GM06990 (cell line): ENCODE measurements at regions not wholly inside any gene's neighbourhood (a gene's known extent, or its start where the extent isn't known, plus 50 kb on each side); places are given as distances from the start of the nearest gene placed in this dataset.
"Not testable (repeated sequence)": the region's sequence is repeated elsewhere in the genome, so short reads cannot be mapped to it uniquely, and the experiment has no call there.

Source experiments
- DNase-seq: peaks from one replicate; pipeline ENCODE4 v3.0.0-alpha.2; 2011; ENCODE audit not compliant: insufficient read length; ENCODE audit errors: extremely low read depth
- H3K27me3 ChIP-seq: replicated peaks from 2 replicates; pipeline ENCODE4 v1.6.0; 2011; ENCODE audit warnings: low read length; ENCODE audit not compliant: control insufficient read depth, insufficient read depth
- H3K36me3 ChIP-seq: 2 replicates; pipeline ENCODE4 v1.5.1; 2011; ENCODE audit warnings: low read length; ENCODE audit not compliant: control insufficient read depth, insufficient read depth
- H3K4me3 ChIP-seq: replicated peaks from 2 replicates; pipeline ENCODE4 v1.5.1; 2011; ENCODE audit warnings: low read depth, mild to moderate bottlenecking, control low read depth, low read length
- TF ChIP-seq, protein P1 (sequence below): IDR thresholded peaks from 2 replicates; pipeline ENCODE4 v1.5.1; 2011; ENCODE audit warnings: low read length, control low read depth, mild to moderate bottlenecking, inconsistent platforms; ENCODE audit not compliant: insufficient read depth, poor library complexity, severe bottlenecking

DNA sequence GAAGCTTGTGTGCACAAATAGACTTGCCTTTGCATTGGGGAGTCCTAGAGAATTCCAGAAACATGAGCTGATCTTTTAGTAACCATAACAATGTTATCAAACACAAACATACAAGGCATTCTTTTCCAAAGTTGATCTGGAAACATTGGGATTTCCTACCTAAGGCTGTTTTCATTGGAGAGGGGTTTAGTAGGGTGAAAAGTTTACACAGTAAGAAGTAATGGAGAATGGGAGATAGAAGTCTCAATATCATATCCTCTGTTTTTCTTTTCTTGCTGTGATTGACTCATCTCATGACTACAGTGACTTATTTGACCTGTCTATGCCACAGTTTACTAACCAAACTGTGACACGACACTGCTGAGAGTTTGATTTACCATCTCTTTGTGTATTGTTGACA is 65.6 kb upstream of the PLA2G4A start:
- no peaks in the 10 kb centered on the region for H3K36me3 ChIP-seq
- H3K4me3 ChIP-seq = no peak overlapping the region
- TF ChIP-seq, protein P1, sequence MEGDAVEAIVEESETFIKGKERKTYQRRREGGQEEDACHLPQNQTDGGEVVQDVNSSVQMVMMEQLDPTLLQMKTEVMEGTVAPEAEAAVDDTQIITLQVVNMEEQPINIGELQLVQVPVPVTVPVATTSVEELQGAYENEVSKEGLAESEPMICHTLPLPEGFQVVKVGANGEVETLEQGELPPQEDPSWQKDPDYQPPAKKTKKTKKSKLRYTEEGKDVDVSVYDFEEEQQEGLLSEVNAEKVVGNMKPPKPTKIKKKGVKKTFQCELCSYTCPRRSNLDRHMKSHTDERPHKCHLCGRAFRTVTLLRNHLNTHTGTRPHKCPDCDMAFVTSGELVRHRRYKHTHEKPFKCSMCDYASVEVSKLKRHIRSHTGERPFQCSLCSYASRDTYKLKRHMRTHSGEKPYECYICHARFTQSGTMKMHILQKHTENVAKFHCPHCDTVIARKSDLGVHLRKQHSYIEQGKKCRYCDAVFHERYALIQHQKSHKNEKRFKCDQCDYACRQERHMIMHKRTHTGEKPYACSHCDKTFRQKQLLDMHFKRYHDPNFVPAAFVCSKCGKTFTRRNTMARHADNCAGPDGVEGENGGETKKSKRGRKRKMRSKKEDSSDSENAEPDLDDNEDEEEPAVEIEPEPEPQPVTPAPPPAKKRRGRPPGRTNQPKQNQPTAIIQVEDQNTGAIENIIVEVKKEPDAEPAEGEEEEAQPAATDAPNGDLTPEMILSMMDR = no peak
- DNase-seq = no peak
- no peaks in the 10 kb centered on the region for H3K27me3 ChIP-seq

DNA sequence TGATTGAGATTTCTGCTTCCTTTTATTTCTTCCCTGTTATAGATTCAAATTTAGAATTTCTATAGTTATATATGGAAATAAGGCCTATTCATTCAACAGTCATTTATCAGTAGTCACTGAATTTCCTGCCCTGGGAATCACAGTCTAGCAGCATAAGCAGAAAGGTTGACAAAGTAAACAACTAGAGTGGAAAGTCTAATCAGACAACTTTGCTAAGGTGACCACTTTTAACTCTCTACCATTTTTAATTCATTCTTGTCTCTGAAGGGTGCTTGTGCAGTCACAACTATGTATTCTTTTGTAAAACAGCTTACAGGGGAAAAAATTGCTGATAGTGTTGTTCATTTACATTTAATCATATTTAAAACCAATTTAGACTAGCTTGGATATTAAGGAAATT is 66.1 kb upstream of the PLA2G4A start:
- TF ChIP-seq, protein P1 = no peak
- H3K36me3 ChIP-seq = no peaks in the 10 kb centered on the region
- H3K4me3 ChIP-seq = no peak overlapping the region
- H3K27me3 ChIP-seq = no peaks in the 10 kb centered on the region
- no peak for DNase-seq

DNA sequence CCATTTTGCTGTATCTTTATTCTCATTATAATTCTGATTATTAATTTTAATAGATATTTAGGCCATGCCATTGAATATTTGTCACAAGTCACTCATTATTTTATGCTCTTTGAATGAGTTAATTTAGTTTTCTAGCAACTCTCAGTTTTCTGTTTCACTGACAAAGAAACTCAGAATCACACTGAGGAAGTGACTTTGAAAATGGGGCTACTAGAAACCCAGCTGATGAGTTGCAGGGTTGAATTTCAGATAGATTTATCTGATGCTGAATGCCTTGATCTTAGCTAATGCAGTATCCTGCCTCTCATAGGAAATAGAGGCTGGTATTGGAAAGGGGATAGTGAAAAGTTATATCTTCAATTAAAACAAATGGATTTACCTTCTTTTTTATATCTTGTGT is 67.4 kb upstream of the PLA2G4A start:
- no peak for DNase-seq
- TF ChIP-seq, protein P1 = no peak
- Histone ChIP-seq H3K27me3 (no peaks in the 10 kb centered on the region), H3K4me3 (no peak overlapping the region), H3K36me3 (no peaks in the 10 kb centered on the region)

DNA sequence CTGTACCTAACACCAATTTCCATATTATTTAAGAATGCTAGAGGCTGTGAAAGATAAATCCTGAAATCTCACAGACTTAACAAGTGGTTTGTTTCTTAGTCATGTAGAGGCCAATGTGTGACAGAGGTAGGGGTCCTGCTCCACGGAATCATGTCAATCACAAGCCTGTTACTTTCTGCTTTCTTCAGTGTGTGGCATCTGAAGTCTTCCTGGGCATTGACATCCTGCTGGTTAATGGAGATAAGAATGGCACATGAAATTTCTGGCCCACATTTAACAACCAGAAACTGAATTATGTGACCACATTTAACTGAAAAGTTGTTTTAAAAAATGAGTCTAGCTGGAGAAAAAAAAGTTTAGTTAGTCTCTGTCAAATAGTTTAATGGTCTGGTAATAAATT is 68.3 kb upstream of the PLA2G4A start:
- Histone ChIP-seq H3K27me3 (no peaks in the 10 kb centered on the region), H3K36me3 (no peaks in the 10 kb centered on the region), H3K4me3 (no peak overlapping the region)
- TF ChIP-seq, protein P1 = no peak
- DNase-seq = no peak

DNA sequence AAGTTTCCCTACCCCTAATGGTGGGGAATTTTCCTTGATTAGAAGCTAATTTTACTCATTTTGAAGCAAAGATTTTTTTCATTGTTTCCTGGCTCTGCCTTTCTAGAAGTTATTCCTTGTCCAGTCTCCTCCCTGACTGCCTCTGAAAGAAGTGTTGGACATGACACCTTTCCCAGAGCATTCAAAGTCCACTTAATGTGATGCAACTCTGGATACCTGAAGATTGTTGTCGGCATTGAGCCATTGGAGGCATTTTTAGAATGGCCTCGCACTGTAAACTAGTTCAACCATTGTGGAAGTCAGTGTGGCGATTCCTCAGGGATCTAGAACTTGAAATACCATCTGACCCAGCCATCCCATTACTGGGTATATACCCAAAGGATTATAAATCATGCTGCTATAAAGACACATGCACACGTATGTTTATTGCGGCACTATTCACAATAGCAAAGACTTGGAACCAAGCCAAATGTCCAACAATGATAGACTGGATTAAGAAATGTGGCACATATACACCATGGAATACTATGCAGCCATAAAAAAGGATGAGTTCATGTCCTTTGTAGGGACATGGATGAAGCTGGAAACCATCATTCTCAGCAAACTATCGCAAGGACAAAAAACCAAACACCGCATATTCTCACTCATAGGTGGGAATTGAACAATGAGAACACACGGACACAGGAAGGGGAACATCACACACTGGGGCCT is 69.7 kb upstream of the PLA2G4A start:
- H3K4me3 ChIP-seq, H3K27me3 ChIP-seq, H3K36me3 ChIP-seq: not testable (repeated sequence)

DNA sequence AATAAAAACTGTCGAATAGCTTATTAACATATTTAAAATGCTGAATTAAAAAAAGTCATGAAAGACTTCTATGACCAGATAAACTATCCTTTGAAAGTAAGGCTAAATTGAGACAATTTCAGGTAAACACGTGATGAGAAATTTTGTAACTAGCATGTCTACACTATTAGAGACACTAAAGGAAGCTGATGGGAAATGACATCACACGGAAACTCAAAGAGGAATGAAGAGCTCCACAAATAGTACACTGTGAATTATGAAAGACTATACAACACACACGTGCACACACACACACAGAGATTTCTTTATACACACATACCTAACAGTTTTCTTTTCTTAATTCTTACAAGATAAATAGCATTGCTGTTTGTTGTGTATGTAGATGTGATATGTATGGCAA is 70.9 kb upstream of the PLA2G4A start:
- no peak for DNase-seq
- no peak overlapping the region for H3K4me3 ChIP-seq
- TF ChIP-seq, protein P1 = no peak
- no peaks in the 10 kb centered on the region for H3K27me3 ChIP-seq
- no peaks in the 10 kb centered on the region for H3K36me3 ChIP-seq

More for the DNA sequence above, 69.7 kb upstream of the PLA2G4A start:
- DNase-seq = not testable (repeated sequence)
